Psoas muscle (tissue), 7 donors: ENCODE measurements at regions not wholly inside any gene's neighbourhood (a gene's known extent, or its start where the extent isn't known, plus 50 kb on each side); places are given as distances from the start of the nearest gene placed in this dataset.

ENCODE experiments used
- ATAC-seq, 4 donors: fragments of 200-7000 bp; cut with Tn5 transposase; one replicate each; pipeline ENCODE4 v1.9.1; 2020; ENCODE audit warnings: moderate library complexity in 3 of 4, mild to moderate bottlenecking in 2 of 4
- DNase-seq, 2 donors: peaks; one replicate each; pipeline ENCODE4 v3.0.0-alpha.2; 2020
- H3K27ac ChIP-seq: fragments of 200-600 bp; one replicate; pipeline ENCODE4 v1.8.0; 2022
- H3K27me3 ChIP-seq, 3 donors: fragments of 200-600 bp in 1 of 3; one replicate each; pipeline versions ENCODE4 v1.6.1 to v1.8.0; 2013 to 2022; ENCODE audit warnings: low read length in 2 of 3, mild to moderate bottlenecking in 2 of 3, moderate library complexity in 1 of 3; ENCODE audit not compliant: insufficient read depth in 3 of 3
- H3K36me3 ChIP-seq, 2 donors: fragments of 200-600 bp in 1 of 2; one replicate each; pipeline versions ENCODE4 v1.6.1 to v1.8.0; 2013 to 2022; ENCODE audit warnings: low read depth in 1 of 2, mild to moderate bottlenecking in 1 of 2, moderate library complexity in 1 of 2; ENCODE audit not compliant: insufficient read depth in 1 of 2
- H3K4me1 ChIP-seq: fragments of 200-600 bp; one replicate; pipeline ENCODE4 v1.8.0; 2022
- H3K4me3 ChIP-seq: fragments of 200-600 bp; one replicate; pipeline ENCODE4 v1.8.0; 2022; ENCODE audit warnings: mild to moderate bottlenecking
- H3K9me3 ChIP-seq: fragments of 200-600 bp; one replicate; pipeline ENCODE4 v1.8.0; 2022
- CTCF ChIP-seq: fragments of 200-600 bp; IDR thresholded peaks from one replicate; pipeline ENCODE4 v1.8.0; 2022; ENCODE audit warnings: antibody characterized with exemption
- WGBS, 3 donors: extraction: QIAGEN DNeasy Blood & Tissue Kit; methylation state at CpG; one replicate each; pipeline versions ENCODE4 v1.1.6 to v1.1.7; 2013; 5-methylcytosine and 5-hydroxymethylcytosine counted together
- intact Hi-C, 2 donors: fragments of 100-400 bp; cut with DNase I; formaldehyde crosslinking; loops; one replicate each; pipeline versions ENCODE4 v1.11.0 to v1.14.2; 2022
- donor health status: healthy with polysubstance abuse.
- donor health status: DM: no; HTN: no; CAD: no; lungs with moderate emphysema.
- donor health status: Bipolar disorder and iron deficiency.
- donor health status: healthy.
- donor health status: DM: yes; HTN: yes; CAD: no.
- donor health status: DM: no; HTN: no; CAD: no.
- donor health status: DM: yes; HTN: yes; CAD: no.

GRCh38 chr18:40866013-40866645 is 1088.9 kb upstream of the PIK3C3 start:
- Histone ChIP-seq H3K27me3 (no peaks in the 10 kb centered on the region), H3K36me3 (no peaks in the 10 kb centered on the region), H3K4me3 (no peak overlapping the region), H3K4me1 (no peaks in the 10 kb centered on the region), H3K9me3 (no peaks in the 10 kb centered on the region), H3K27ac (no peak overlapping the region)
- ATAC-seq (no peak), DNase-seq (no peak)
- intact Hi-C loops, result no loop called here
- no peak for TF ChIP-seq CTCF
- WGBS, 3 donors, result 78 to 84% (median 82%) methylated on average over 5 of the region's 5 CpGs

- DNase-seq, result no peak
- Histone ChIP-seq H3K4me3 (no peak overlapping the region), H3K27ac (no peak overlapping the region), H3K27me3 (no peaks in the 10 kb centered on the region), H3K4me1 (no peaks in the 10 kb centered on the region), H3K9me3 (no peaks in the 10 kb centered on the region), H3K36me3 (no peaks in the 10 kb centered on the region)
- 74 to 87% (median 77%) methylated on average over 2 of the region's 2 CpGs for WGBS, 3 donors
- TF ChIP-seq CTCF, result no peak
- intact Hi-C loops, result no loop called here
- no peak for ATAC-seq
Observed at GRCh38 chr18:40864846-40865245, 1090.2 kb upstream of the PIK3C3 start.

- H3K36me3 ChIP-seq, result no peaks in the 10 kb centered on the region
- WGBS, 3 donors, result 67 to 70% (median 69%) methylated on average over 3 of the region's 3 CpGs
- no peak for ATAC-seq
- H3K4me1 ChIP-seq, result no peaks in the 10 kb centered on the region
- no peak overlapping the region for H3K27ac ChIP-seq
- no peak for DNase-seq
- no peaks in the 10 kb centered on the region for H3K9me3 ChIP-seq
- intact Hi-C loops, result no loop called here
- TF ChIP-seq CTCF, result no peak
- H3K4me3 ChIP-seq, result no peak overlapping the region
- H3K27me3 ChIP-seq, result no peaks in the 10 kb centered on the region
Observed at GRCh38 chr18:40863801-40864200, 1091.2 kb upstream of the PIK3C3 start.

GRCh38 chr18:40860189-40860588 is 1094.8 kb upstream of the PIK3C3 start:
- intact Hi-C loops, result no loop called here
- H3K27me3 ChIP-seq, result no peaks in the 10 kb centered on the region
- DNase-seq (no peak), ATAC-seq (no peak)
- 89 to 93% (median 91%) methylated on average over 2 of the region's 2 CpGs for WGBS, 3 donors
- H3K4me1 ChIP-seq, result no peaks in the 10 kb centered on the region
- H3K4me3 ChIP-seq, result no peak overlapping the region
- H3K36me3 ChIP-seq, result no peaks in the 10 kb centered on the region
- H3K9me3 ChIP-seq, result no peaks in the 10 kb centered on the region
- no peak for TF ChIP-seq CTCF
- H3K27ac ChIP-seq, result no peak overlapping the region

- WGBS, 3 donors, result 86 to 89% (median 87%) methylated on average over 4 of the region's 4 CpGs
- Histone ChIP-seq H3K27ac (no peak overlapping the region), H3K4me1 (no peaks in the 10 kb centered on the region), H3K36me3 (no peaks in the 10 kb centered on the region), H3K9me3 (no peaks in the 10 kb centered on the region), H3K4me3 (no peak overlapping the region), H3K27me3 (no peaks in the 10 kb centered on the region)
- no peak for DNase-seq
- TF ChIP-seq CTCF, result no peak
- ATAC-seq, result no peak
- intact Hi-C loops, result no loop called here
Observed at GRCh38 chr18:40855661-40856060, 1099.4 kb upstream of the PIK3C3 start.
